ENCODE measurements at regions not wholly inside any gene's neighbourhood (a gene's known extent, or its start where the extent isn't known, plus 50 kb on each side); places are given as distances from the start of the nearest gene placed in this dataset.

DNA sequence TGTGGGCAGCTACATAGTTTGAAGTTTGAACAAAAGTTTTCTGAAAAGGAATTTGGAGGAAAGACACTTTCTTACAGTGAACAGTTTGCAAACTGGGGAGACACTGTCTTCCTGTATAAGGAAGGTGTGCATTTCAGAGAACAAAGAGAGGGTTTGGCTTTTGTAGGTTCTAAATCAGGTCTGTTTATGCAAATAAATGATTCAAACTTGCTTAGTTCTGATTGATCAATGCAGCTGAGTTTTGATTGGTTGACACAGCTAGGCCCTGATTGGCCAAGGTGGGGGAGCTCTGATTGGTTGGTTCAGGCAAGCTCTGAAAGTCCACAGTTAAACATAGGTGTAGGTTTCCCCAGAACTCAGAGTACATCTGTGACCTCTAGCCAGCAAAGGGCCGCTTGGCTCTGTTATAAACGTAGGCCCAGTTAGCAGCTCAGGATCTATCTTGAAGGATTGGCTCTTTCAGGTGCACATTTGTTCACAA, 63.0 kb upstream of the ENPP6 start:
- TF ChIP-seq, protein P1, sequence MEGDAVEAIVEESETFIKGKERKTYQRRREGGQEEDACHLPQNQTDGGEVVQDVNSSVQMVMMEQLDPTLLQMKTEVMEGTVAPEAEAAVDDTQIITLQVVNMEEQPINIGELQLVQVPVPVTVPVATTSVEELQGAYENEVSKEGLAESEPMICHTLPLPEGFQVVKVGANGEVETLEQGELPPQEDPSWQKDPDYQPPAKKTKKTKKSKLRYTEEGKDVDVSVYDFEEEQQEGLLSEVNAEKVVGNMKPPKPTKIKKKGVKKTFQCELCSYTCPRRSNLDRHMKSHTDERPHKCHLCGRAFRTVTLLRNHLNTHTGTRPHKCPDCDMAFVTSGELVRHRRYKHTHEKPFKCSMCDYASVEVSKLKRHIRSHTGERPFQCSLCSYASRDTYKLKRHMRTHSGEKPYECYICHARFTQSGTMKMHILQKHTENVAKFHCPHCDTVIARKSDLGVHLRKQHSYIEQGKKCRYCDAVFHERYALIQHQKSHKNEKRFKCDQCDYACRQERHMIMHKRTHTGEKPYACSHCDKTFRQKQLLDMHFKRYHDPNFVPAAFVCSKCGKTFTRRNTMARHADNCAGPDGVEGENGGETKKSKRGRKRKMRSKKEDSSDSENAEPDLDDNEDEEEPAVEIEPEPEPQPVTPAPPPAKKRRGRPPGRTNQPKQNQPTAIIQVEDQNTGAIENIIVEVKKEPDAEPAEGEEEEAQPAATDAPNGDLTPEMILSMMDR (conservative IDR thresholded peaks at IDR 0.05; ENCODE audit: low read length): no peak
- no peak for TF ChIP-seq EZH2phosphoT487 (IDR thresholded peaks at IDR 0.05; ENCODE audit: borderline replicate concordance)

All from Loucy (cell line).